Vagina (tissue), 2 donors: ENCODE measurements at regions not wholly inside any gene's neighbourhood (a gene's known extent, or its start where the extent isn't known, plus 50 kb on each side); places are given as distances from the start of the nearest gene placed in this dataset.

Experiments used
- POLR2A ChIP-seq, 2 donors: fragments of 450-650 bp; IDR thresholded peaks; one replicate each; pipeline ENCODE4 v1.6.1; 2017; ENCODE audit warnings: antibody characterized with exemption in 2 of 2, mild to moderate bottlenecking in 2 of 2, moderate library complexity in 2 of 2
- TF ChIP-seq, protein P1 (sequence below), 3 experiments: fragments of 450-650 bp in 2 of 3; fragments of 200-600 bp in 1 of 3; sonication (generic) in 1 of 3; IDR thresholded peaks; one replicate each; pipeline ENCODE4 v1.5.1; 2017 to 2019; ENCODE audit warnings: antibody characterized with exemption in 3 of 3, mild to moderate bottlenecking in 2 of 3, moderate library complexity in 2 of 3

DNA sequence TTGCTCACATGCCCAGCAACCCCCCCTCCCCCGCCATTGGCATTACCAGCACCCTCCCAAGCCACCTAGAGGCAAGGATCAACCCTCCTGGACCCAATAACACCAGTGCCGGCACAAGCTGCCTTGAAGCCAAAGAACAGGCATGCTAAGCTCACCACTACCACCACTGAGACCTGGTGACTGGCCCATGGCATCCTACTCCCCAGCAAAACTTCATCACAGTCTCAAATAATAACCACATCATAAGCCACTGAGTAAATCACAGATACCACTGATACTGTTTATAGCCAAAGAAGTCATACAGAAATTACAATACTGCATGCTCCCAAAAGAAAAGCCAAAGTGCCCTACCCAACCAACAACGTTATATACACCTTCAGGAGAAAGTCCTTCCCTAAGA, 73.6 kb upstream of the RPL34 start:
- TF ChIP-seq, protein P1, sequence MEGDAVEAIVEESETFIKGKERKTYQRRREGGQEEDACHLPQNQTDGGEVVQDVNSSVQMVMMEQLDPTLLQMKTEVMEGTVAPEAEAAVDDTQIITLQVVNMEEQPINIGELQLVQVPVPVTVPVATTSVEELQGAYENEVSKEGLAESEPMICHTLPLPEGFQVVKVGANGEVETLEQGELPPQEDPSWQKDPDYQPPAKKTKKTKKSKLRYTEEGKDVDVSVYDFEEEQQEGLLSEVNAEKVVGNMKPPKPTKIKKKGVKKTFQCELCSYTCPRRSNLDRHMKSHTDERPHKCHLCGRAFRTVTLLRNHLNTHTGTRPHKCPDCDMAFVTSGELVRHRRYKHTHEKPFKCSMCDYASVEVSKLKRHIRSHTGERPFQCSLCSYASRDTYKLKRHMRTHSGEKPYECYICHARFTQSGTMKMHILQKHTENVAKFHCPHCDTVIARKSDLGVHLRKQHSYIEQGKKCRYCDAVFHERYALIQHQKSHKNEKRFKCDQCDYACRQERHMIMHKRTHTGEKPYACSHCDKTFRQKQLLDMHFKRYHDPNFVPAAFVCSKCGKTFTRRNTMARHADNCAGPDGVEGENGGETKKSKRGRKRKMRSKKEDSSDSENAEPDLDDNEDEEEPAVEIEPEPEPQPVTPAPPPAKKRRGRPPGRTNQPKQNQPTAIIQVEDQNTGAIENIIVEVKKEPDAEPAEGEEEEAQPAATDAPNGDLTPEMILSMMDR (IDR thresholded peaks at IDR 0.05), result no peak
- no peak for TF ChIP-seq POLR2A (IDR thresholded peaks at IDR 0.05)
